Activated T-helper 1 cell treated with anti-CD3 and anti-CD28 coated beads, Interleukin-2, amount 50 U/mL, for 16 hours (primary cell): ENCODE measurements at regions not wholly inside any gene's neighbourhood (a gene's known extent, or its start where the extent isn't known, plus 50 kb on each side); places are given as distances from the start of the nearest gene placed in this dataset.
"Not testable (repeated sequence)": the region's sequence is repeated elsewhere in the genome, so short reads cannot be mapped to it uniquely, and the experiment has no call there.

Experiments used
- DNase-seq, 2 donors: peaks; one replicate each; pipeline ENCODE4 v3.0.0-alpha.2; 2020; ENCODE audit warnings: low read depth in 1 of 2, low spot score in 1 of 2

GRCh38 chr14:65153101-65153500 is 50.8 kb upstream of the MAX start:
- no peak for DNase-seq

- DNase-seq: no peak
Measured at GRCh38 chr14:65156568-65157366, 54.5 kb upstream of the MAX start.

GRCh38 chr14:65159281-65160062 is 57.2 kb upstream of the MAX start:
- DNase-seq: no peak

- DNase-seq: no peak
Measured at GRCh38 chr14:65160091-65160490, 57.8 kb upstream of the MAX start.

- DNase-seq: no peak
Measured at GRCh38 chr14:65162031-65162430, 59.7 kb upstream of the MAX start.

- DNase-seq: no peak
Measured at GRCh38 chr14:65164068-65164824, 61.9 kb upstream of the MAX start.

- no peak for DNase-seq
Measured at GRCh38 chr14:65164825-65165135, 62.5 kb upstream of the MAX start.

- no peak for DNase-seq
Measured at GRCh38 chr14:65167072-65167645, 64.8 kb upstream of the MAX start.

- DNase-seq: no peak
Measured at GRCh38 chr14:65168840-65169239, 66.5 kb upstream of the MAX start.

GRCh38 chr14:65169351-65169750 is 67.0 kb upstream of the MAX start:
- DNase-seq: no peak

- no peak for DNase-seq
Measured at GRCh38 chr14:65170318-65170717, 68.0 kb upstream of the MAX start.

GRCh38 chr14:65170768-65171507 is 68.6 kb upstream of the MAX start:
- peak in 1 of 2 donors; percentile 15 for DNase-seq

- DNase-seq: no peak
Measured at GRCh38 chr14:65173973-65174693, 71.8 kb upstream of the MAX start.

GRCh38 chr14:65174783-65175182 is 72.5 kb upstream of the MAX start:
- DNase-seq: no peak

GRCh38 chr14:65177551-65177950 is 75.2 kb upstream of the MAX start:
- DNase-seq: no peak

- DNase-seq: not testable (repeated sequence)
Measured at GRCh38 chr14:65179231-65179630, 76.9 kb upstream of the MAX start.

- no peak for DNase-seq
Measured at GRCh38 chr14:65179918-65180724, 77.8 kb upstream of the MAX start.

GRCh38 chr14:65180725-65181025 is 78.4 kb upstream of the MAX start:
- DNase-seq: no peak

- no peak for DNase-seq
Measured at GRCh38 chr14:65184032-65184764, 81.9 kb upstream of the MAX start.
